Skeletal muscle satellite cell (primary cell): ENCODE measurements at regions not wholly inside any gene's neighbourhood (a gene's known extent, or its start where the extent isn't known, plus 50 kb on each side); places are given as distances from the start of the nearest gene placed in this dataset.

Experiments
- H3K27me3 ChIP-seq: 2 replicates; pipeline ENCODE4 v1.7.0; 2013; ENCODE audit warnings: low read length; ENCODE audit not compliant: control insufficient read depth, insufficient read depth
- H3K36me3 ChIP-seq: 2 replicates; pipeline ENCODE4 v1.7.0; 2013; ENCODE audit warnings: mild to moderate bottlenecking, control low read depth, low read length; ENCODE audit not compliant: insufficient read depth
- H3K4me1 ChIP-seq: 2 replicates; pipeline ENCODE4 v1.7.0; 2013; ENCODE audit warnings: low read length; ENCODE audit not compliant: control insufficient read depth, insufficient read depth
- H3K4me2 ChIP-seq: 2 replicates; pipeline ENCODE4 v1.7.0; 2013; ENCODE audit warnings: mild to moderate bottlenecking, low read length
- H3K4me3 ChIP-seq: 2 replicates; pipeline ENCODE4 v1.7.0; 2013; ENCODE audit warnings: low read length
- H3K9ac ChIP-seq: 2 replicates; pipeline ENCODE4 v1.7.0; 2013; ENCODE audit warnings: mild to moderate bottlenecking, low read depth, low read length, moderate library complexity
- H3K9me3 ChIP-seq: replicated peaks from 2 replicates; pipeline ENCODE4 v1.7.0; 2013; ENCODE audit warnings: mild to moderate bottlenecking, control low read depth, low read length

GRCh38 chr9:2913026-2913425 lies 69.1 kb upstream of the PUM3 start:
- H3K4me3 ChIP-seq: no peak overlapping the region

GRCh38 chr9:2907411-2907810 lies 63.5 kb upstream of the PUM3 start:
- Histone ChIP-seq H3K9ac (no peak overlapping the region), H3K9me3 (no peaks in the 10 kb centered on the region), H3K36me3 (no peaks in the 10 kb centered on the region), H3K4me1 (no peaks in the 10 kb centered on the region), H3K4me3 (no peak overlapping the region), H3K4me2 (no peak overlapping the region), H3K27me3 (no peaks in the 10 kb centered on the region)

More at GRCh38 chr9:2913026-2913425, 69.1 kb upstream of the PUM3 start:
- Histone ChIP-seq H3K27me3 (no peaks in the 10 kb centered on the region), H3K36me3 (no peaks in the 10 kb centered on the region), H3K4me1 (no peaks in the 10 kb centered on the region), H3K4me2 (no peak overlapping the region), H3K9me3 (no peaks in the 10 kb centered on the region), H3K9ac (no peak overlapping the region)

GRCh38 chr9:2904242-2904930 lies 60.5 kb upstream of the PUM3 start:
- H3K4me3 ChIP-seq: no peak overlapping the region
- H3K9me3 ChIP-seq: no peaks in the 10 kb centered on the region
- H3K9ac ChIP-seq: no peak overlapping the region
- no peaks in the 10 kb centered on the region for H3K4me1 ChIP-seq
- H3K27me3 ChIP-seq: no peaks in the 10 kb centered on the region
- no peaks in the 10 kb centered on the region for H3K36me3 ChIP-seq
- no peak overlapping the region for H3K4me2 ChIP-seq
